Germinal center (tissue), 1 donor: ENCODE measurements at regions not wholly inside any gene's neighbourhood (a gene's known extent, or its start where the extent isn't known, plus 50 kb on each side); places are given as distances from the start of the nearest gene placed in this dataset.

Source experiments
- DNase-seq: peaks from one replicate; pipeline ENCODE4 v3.0.0; 2012; ENCODE audit warnings: mixed read lengths, low spot score

GRCh38 chr3:115524549-115524948 lies 98.8 kb upstream of the GAP43 start:
- DNase-seq: no peak

DNA sequence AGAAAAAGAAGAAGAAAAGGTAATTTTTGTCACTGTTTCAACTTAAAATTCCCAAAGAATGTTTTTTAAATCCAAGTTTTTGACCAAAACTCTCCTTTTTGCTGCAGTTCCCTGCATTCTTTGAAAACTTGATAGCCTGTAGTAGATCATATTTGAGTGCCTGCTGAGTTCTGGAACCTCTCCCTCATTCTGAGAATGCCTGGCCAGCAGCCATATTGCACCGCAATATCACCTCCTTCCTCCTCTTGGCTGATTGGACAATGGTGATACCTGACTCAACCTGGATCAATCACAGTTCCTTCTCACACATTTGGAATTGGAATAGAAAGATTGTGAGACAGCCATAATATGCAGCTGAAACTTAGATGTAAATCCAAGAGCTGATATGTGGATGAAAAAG lies 97.6 kb upstream of the GAP43 start:
- DNase-seq: no peak

GRCh38 chr3:115533218-115533617 lies 90.1 kb upstream of the GAP43 start:
- DNase-seq: no peak

DNA sequence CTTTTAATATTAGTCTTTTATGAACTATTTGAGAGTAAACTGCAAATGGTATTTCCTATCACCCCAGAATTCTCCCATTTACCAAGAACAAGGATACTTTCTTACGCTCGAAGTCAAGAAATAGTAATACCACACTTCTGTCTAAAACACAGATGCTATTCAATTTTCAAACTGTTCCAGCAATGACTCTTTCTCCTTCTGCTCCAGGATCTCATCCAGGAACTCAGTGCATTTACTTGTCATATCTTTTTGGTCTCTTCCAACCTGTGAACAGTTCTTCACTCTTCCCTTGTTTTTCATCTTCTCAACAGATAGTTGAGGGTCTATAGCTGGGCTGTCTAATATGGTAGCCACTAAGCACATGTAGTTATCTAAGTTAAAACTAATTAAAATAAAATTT lies 87.1 kb upstream of the GAP43 start:
- no peak for DNase-seq

DNA sequence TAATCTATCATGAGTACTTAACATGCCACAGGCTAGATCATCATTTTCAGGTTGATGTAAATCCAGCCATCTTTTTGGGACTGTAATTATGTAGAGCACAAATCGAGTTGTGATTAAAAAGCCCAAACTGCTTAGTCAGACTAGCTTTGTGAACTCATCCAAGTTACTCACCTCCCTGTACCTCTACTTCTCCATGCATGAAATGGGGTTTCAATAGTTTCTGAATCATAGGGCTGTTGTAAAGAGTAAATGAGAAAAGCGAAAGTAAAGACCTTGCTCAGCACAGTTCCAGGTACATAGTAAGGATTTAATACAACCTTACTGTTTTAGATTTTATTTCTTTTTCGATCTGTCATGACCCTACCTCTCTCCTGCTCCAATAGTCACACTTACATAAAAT lies 85.6 kb upstream of the GAP43 start:
- no peak for DNase-seq

DNA sequence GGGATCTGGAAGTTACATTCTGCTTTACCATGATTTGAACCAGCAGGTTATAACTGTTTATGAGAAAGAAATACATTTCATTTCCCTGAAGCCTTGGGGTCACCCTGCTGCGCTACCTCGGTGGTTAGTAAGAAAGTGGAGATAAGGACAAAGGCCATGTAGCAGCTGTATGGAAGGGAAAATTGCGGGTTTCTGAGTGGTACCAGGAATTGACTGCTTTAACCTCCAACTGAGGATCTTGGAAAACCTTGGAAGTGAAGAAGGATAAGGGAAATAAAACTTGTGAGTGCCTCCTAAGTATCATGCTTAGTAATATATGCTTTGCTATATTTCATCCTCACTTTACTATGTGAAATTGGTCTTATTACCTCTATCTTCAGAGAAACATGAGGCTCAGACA lies 76.1 kb upstream of the GAP43 start:
- no peak for DNase-seq

- DNase-seq: no peak
Measured at GRCh38 chr3:115548611-115549010, 74.7 kb upstream of the GAP43 start.

DNA sequence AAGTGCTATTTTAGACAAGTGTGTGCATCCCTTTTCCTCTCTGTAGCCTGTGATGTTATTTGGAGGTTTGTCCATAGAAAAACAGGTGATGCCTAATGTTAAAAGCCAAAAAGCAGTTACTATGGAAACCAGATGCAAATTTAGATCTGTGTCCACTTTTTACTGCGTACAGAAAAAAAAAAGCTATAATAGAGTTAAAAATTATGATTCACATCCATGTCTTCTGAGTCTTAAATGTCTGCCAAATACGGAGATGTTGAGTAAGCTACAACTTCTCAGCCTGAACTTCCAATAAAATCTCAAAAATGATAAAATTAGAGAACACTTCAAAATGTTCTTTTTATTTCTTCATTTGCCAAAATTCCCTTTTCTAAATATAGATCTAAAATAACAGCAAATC lies 74.2 kb upstream of the GAP43 start:
- DNase-seq: no peak

GRCh38 chr3:115550285-115550761 lies 73.0 kb upstream of the GAP43 start:
- DNase-seq: no peak

GRCh38 chr3:115551016-115551415 lies 72.3 kb upstream of the GAP43 start:
- no peak for DNase-seq

DNA sequence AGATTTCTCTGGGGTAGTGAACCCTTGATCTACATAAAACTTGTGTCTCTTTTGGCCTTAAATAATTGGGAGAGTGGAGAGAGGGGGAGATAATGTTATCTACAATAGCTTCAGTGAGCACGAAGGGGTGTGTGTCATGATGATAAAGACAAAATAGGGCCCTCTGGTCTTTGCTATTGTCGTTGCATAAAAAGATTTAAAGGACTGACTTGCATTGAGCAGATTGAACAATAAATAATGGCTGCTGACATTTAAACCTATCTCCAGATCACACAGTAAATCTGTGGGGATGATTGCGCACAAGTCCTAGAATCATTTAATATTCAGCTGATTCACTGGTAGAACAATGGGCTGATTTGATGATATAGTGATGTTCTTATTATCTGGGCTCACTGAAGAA lies 71.3 kb upstream of the GAP43 start:
- DNase-seq: no peak

GRCh38 chr3:115553796-115554486 lies 69.4 kb upstream of the GAP43 start:
- DNase-seq: no peak

DNA sequence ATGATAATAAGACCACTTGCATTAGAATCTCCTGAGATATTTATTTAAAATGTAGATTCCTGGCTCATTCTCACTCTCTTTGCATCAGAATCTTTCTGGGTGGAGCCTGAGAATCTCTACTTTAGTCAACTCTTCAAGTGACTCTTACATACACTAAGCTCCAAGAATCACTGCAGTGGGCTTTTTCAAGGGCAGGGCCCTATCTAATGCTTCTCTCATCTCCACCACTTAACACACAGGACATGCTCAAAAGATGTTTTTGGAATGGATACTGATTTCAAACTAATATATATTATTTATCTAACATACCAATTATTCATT lies 68.9 kb upstream of the GAP43 start:
- no peak for DNase-seq

DNA sequence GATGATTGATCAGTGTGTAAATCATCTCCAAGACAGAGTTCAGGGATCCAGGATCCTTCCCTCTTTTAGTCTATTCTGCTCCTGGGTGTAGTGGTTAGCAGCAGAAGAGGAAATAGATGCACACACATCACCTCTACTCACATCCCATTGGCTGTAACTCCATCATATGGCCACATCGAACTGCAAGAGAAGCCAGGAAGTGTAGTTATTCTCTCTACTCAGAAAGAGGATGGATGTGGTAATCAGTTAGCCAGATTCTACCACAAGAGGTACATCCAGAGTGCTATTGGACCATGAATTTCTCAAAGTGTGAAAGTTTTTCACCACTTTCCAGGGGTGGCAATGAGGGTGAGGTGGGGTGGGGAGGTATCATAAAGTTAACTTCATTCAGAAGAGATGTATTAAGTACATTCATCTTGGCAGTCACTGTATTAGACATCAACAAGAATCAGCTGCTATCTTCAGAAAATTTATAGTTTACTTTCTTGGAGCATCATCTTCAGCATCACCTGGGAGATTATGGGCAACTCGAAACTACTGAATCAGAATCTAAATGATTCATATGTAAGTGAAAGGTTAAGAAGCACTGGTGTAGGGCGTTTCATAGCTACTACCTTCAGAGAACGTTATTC lies 60.6 kb upstream of the GAP43 start:
- no peak for DNase-seq

GRCh38 chr3:115563984-115564383 lies 59.3 kb upstream of the GAP43 start:
- DNase-seq: no peak

DNA sequence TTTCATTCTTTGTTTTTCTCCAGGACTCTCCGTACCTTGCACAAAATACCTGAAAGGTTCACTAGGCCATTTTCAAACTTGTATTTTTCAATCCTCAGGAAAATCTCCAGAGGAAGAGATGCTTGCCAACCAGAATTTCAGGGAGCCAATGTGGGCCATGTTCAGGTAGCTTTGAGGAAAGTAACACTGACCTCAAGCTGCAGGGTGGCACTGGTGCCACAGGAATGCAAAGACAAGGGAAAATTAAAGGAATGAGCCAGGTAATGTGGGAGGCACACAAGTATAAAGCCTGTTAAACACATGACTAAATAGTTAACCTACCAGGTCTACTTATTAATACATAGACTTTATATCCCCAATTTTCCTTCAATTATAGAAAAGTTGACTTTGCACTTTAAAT lies 51.9 kb upstream of the GAP43 start:
- DNase-seq: no peak
